Upper lobe of left lung (tissue), 6 donors: ENCODE measurements at regions not wholly inside any gene's neighbourhood (a gene's known extent, or its start where the extent isn't known, plus 50 kb on each side); places are given as distances from the start of the nearest gene placed in this dataset.
"Not testable (repeated sequence)": the region's sequence is repeated elsewhere in the genome, so short reads cannot be mapped to it uniquely, and the experiment has no call there.

Source experiments
- ATAC-seq, 2 donors: fragments of 200-7000 bp; cut with Tn5 transposase; one replicate each; pipeline ENCODE4 v1.9.1; 2022; ENCODE audit warnings: mild to moderate bottlenecking in 2 of 2, moderate library complexity in 2 of 2; ENCODE audit not compliant: low FRiP score in 2 of 2
- DNase-seq, 2 donors: peaks; one replicate each; pipeline ENCODE4 v3.0.0-alpha.2; 2019 to 2020
- H3K27ac ChIP-seq, 4 donors: fragments of 200-600 bp; sonication (generic); one replicate each; pipeline ENCODE4 v1.5.1; 2016 to 2019
- H3K27me3 ChIP-seq, 4 donors: fragments of 200-600 bp; sonication (generic); one replicate each; pipeline ENCODE4 v1.5.1; 2017 to 2019
- H3K36me3 ChIP-seq, 4 donors: fragments of 200-600 bp; sonication (generic); one replicate each; pipeline ENCODE4 v1.5.1; 2016 to 2019
- H3K4me1 ChIP-seq, 4 donors: fragments of 200-600 bp; sonication (generic); one replicate each; pipeline ENCODE4 v1.5.1; 2018 to 2019
- H3K4me3 ChIP-seq, 4 donors: fragments of 200-600 bp; sonication (generic); one replicate each; pipeline ENCODE4 v1.5.1; 2017 to 2019; ENCODE audit warnings: mild to moderate bottlenecking in 2 of 4, moderate library complexity in 1 of 4
- H3K9me3 ChIP-seq, 4 donors: fragments of 200-600 bp; sonication (generic); one replicate each; pipeline ENCODE4 v1.5.1; 2018 to 2019
- CTCF ChIP-seq, 6 experiments: fragments of 450-650 bp in 4 of 6; fragments of 200-600 bp in 2 of 6; sonication (generic) in 2 of 6; IDR thresholded peaks; one replicate each; pipeline ENCODE4 v1.5.1; 2016 to 2019; ENCODE audit warnings: antibody characterized with exemption in 6 of 6
- EP300 ChIP-seq, 4 donors: sonication (generic); formaldehyde crosslinking; IDR thresholded peaks; one replicate each; pipeline ENCODE4 v1.5.1; 2017; ENCODE audit warnings: antibody characterized with exemption in 4 of 4, control low read depth in 2 of 4
- POLR2A ChIP-seq, 4 donors: fragments of 450-650 bp; IDR thresholded peaks; one replicate each; pipeline ENCODE4 v1.5.1; 2016 to 2017; ENCODE audit warnings: antibody characterized with exemption in 4 of 4, mild to moderate bottlenecking in 2 of 4
- POLR2AphosphoS5 ChIP-seq, 2 donors: sonication (generic); formaldehyde crosslinking; IDR thresholded peaks; one replicate each; pipeline ENCODE4 v1.5.1; 2017; ENCODE audit warnings: antibody characterized with exemption in 2 of 2
- WGBS, 2 donors: methylation state at CpG; one replicate each; pipeline ENCODE4 v1.1.5; 2017 to 2018; 5-methylcytosine and 5-hydroxymethylcytosine counted together
- donor health status: DM: no; HTN: no; CAD: no; lungs with moderate emphysema.
- donor health status: DM: no; HTN: yes; CAD: no; lungs with severe emphysema.

GRCh38 chr10:118810796-118811505 is 56.2 kb upstream of the CACUL1 start:
- TF ChIP-seq POLR2AphosphoS5 (IDR thresholded peaks at IDR 0.05) (no peak), CTCF (IDR thresholded peaks at IDR 0.05) (no peak), EP300 (IDR thresholded peaks at IDR 0.05) (no peak), POLR2A (IDR thresholded peaks at IDR 0.05) (no peak)
- no peak for ATAC-seq
- Histone ChIP-seq H3K4me3 (no peak overlapping the region), H3K9me3 (no peaks in the 10 kb centered on the region), H3K27ac (no peak overlapping the region), H3K4me1 (no peaks in the 10 kb centered on the region), H3K27me3 (no peaks in the 10 kb centered on the region), H3K36me3 (no peaks in the 10 kb centered on the region)
- DNase-seq, result no peak
- 61 to 65% methylated on average over 5 of the region's 5 CpGs for WGBS, 2 donors

GRCh38 chr10:118811675-118812392 is 57.1 kb upstream of the CACUL1 start:
- Histone ChIP-seq H3K27ac (no peak overlapping the region), H3K4me1 (no peaks in the 10 kb centered on the region), H3K9me3 (no peaks in the 10 kb centered on the region), H3K4me3 (no peak overlapping the region), H3K27me3 (no peaks in the 10 kb centered on the region), H3K36me3 (no peaks in the 10 kb centered on the region)
- ATAC-seq (no peak), DNase-seq (no peak)
- TF ChIP-seq POLR2A (IDR thresholded peaks at IDR 0.05), result no peak
- no peak for TF ChIP-seq CTCF (IDR thresholded peaks at IDR 0.05)
- TF ChIP-seq POLR2AphosphoS5 (IDR thresholded peaks at IDR 0.05), result no peak
- TF ChIP-seq EP300 (IDR thresholded peaks at IDR 0.05), result no peak
- WGBS, 2 donors, result 73 to 76% methylated on average over 10 to 13 of the region's 13 CpGs

DNA sequence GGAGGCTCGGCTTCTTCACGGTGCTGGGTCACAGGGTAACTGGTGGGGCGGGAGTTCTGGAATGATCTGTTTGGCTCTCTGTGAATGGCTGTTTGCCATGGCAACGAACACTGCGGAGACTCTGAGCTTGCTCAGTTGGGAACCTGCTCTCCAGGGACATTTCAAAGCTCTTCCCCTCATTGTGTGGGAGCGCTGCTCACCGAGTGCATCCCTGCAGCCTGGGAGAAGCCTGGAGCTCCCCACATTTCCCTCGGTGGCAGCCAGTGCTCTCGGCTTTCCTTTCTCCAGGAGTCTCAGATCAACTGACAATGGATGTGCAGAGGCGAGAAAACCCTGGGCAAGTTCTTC is 57.6 kb upstream of the CACUL1 start:
- no peaks in the 10 kb centered on the region for H3K4me1 ChIP-seq
- no peak overlapping the region for H3K4me3 ChIP-seq
- DNase-seq (no peak), ATAC-seq (no peak)
- H3K27me3 ChIP-seq, result no peaks in the 10 kb centered on the region
- TF ChIP-seq POLR2AphosphoS5 (IDR thresholded peaks at IDR 0.05), result no peak
- no peak for TF ChIP-seq POLR2A (IDR thresholded peaks at IDR 0.05)
- TF ChIP-seq CTCF (IDR thresholded peaks at IDR 0.05), result no peak
- TF ChIP-seq EP300 (IDR thresholded peaks at IDR 0.05), result no peak
- no peaks in the 10 kb centered on the region for H3K36me3 ChIP-seq
- H3K27ac ChIP-seq, result no peak overlapping the region
- 52% methylated on average over 10 of the region's 10 CpGs; no CpG with 5 or more reads in 1 of the 2 donors for WGBS, 2 donors
- no peaks in the 10 kb centered on the region for H3K9me3 ChIP-seq

DNA sequence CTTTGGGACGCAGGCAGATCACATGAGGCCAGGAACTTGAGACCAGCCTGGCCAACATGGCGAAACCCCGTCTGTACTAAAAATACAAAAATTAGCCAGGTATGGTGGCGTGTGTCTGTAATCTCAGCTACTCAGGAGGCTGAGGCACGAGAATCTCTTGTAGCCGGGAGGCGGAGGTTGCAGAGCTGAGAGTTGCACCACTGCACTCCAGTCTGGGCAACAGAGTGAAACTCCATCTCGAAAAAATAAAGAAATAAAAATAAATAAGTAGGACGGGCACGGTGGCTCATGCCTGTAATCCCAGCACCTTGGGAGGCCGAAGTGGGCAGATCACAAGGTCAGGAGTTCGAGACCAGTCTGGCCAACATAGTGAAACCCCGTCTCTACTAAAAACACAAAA is 58.2 kb upstream of the CACUL1 start:
- ATAC-seq, H3K36me3 ChIP-seq, H3K27me3 ChIP-seq, H3K4me3 ChIP-seq, H3K4me1 ChIP-seq, DNase-seq, H3K27ac ChIP-seq, H3K9me3 ChIP-seq: not testable (repeated sequence)
- 88 to 89% methylated on average over 13 of the region's 13 CpGs for WGBS, 2 donors

- Histone ChIP-seq H3K27me3 (no peaks in the 10 kb centered on the region), H3K27ac (no peak overlapping the region), H3K4me1 (no peaks in the 10 kb centered on the region), H3K4me3 (no peak overlapping the region), H3K9me3 (no peaks in the 10 kb centered on the region), H3K36me3 (no peaks in the 10 kb centered on the region)
- ATAC-seq (no peak), DNase-seq (no peak)
- WGBS, 2 donors, result 79 to 87% methylated on average over 16 of the region's 16 CpGs
- TF ChIP-seq CTCF (IDR thresholded peaks at IDR 0.05) (no peak), POLR2AphosphoS5 (IDR thresholded peaks at IDR 0.05) (no peak), EP300 (IDR thresholded peaks at IDR 0.05) (no peak), POLR2A (IDR thresholded peaks at IDR 0.05) (no peak)
Measured at GRCh38 chr10:118816471-118817168, 61.9 kb upstream of the CACUL1 start.
